Astrocyte of the cerebellum (primary cell): ENCODE measurements at regions not wholly inside any gene's neighbourhood (a gene's known extent, or its start where the extent isn't known, plus 50 kb on each side); places are given as distances from the start of the nearest gene placed in this dataset.
"Not testable (repeated sequence)": the region's sequence is repeated elsewhere in the genome, so short reads cannot be mapped to it uniquely, and the experiment has no call there.

Experiments used
- DNase-seq: peaks from one replicate; pipeline ENCODE4 v3.0.0-alpha.2; 2011; ENCODE audit warnings: low read depth
- H3K4me3 ChIP-seq: 2 replicates; pipeline ENCODE4 v1.5.1; 2011; ENCODE audit warnings: mild to moderate bottlenecking, low read depth, low read length, moderate library complexity
- CTCF ChIP-seq: IDR thresholded peaks from 2 replicates; pipeline ENCODE4 v1.5.1; 2012; ENCODE audit warnings: low read length, low read depth, moderate library complexity, mild to moderate bottlenecking; ENCODE audit errors: missing control alignments
- in situ Hi-C: cut with HindIII; loops from 2 replicates; pipeline ENCODE4 v1.10.0; 2017; ENCODE audit warnings: low sequenced_read_pairs

DNA sequence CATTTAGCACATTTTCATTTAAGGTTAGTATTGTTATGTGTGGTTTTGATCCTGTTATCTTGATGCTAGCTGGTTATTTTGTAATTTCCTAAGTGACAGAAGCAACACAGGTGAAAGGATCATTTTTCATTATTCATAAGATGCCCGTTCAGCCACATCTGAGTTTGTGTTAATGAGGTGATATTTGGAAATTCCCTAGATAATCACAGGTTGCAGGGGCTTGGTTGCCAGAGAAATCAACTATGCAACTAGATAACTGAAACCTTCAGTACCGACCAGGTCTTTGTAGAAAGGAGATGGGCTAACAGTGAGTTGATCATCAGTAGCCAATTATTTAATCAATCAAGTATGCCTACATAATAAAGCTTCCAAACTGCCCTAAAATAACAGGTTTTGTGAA lies 121.3 kb upstream of the UFM1 start:
- no peak for TF ChIP-seq CTCF
- H3K4me3 ChIP-seq: no peak overlapping the region
- in situ Hi-C loops: no loop called here
- DNase-seq: no peak

- in situ Hi-C loops: no loop called here
- no peak for TF ChIP-seq CTCF
- no peak overlapping the region for H3K4me3 ChIP-seq
- DNase-seq: no peak
Measured at GRCh38 chr13:38226496-38226895, 123.2 kb upstream of the UFM1 start.

DNA sequence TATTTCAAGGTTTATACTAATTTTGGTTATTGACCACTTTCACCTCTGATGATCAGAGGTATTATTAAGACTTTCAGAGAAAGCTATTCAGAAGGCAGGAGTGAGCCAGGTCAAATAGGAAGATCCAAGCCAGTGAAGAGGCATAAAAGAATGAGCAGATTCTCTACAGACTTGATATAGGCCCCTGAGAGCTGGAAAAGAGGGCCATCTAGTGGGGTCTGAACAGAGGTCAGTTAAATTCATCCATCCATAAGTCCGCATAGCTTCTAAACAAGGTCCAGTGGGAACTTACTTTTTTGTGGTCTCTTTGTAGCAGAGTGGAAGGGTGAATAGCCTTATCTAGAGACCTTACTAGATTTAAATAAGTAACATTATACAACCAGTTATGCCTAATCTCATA lies 126.6 kb upstream of the UFM1 start:
- no peak overlapping the region for H3K4me3 ChIP-seq
- DNase-seq: peak; percentile 32
- in situ Hi-C loops: no loop called here
- peak; percentile 50 for TF ChIP-seq CTCF

DNA sequence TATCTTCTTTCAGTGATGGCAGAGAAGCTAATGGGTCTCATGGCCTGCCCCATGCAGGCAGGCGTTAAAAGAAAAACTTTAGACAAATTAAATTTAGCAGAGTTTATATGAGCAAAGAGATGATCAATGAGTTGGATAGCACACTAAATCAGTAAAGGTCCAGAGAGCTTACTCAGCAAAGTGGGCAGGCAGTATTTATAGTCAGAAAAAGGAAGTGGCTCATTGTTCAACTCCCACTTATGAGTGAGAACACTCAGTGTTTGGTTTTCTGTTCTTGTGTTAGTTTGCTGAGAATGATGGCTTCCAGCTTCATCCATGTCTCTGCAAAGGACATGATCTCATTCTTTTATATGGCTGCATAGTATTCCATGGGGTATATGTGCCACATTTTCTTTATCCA lies 128.5 kb upstream of the UFM1 start:
- in situ Hi-C loops: not testable (repeated sequence)

DNA sequence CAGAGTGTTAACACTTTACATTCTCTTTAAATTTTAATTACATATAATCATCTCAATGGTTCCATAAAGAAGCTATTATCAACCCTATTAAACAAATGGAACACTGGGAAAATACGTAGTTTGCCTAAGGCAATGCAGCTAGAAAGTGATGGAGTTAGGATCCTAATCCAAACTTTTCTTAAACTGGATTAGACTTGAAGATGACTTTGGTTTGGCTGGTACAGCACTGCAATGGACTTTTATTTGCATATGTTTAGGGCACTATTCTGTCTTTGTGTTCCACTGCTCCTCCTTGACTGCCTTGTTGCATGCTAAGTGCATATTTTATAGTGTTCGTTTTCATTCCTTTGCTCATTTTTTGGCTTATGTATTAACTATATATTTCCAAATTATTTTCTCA lies 133.5 kb upstream of the UFM1 start:
- TF ChIP-seq CTCF: no peak
- DNase-seq: no peak
- H3K4me3 ChIP-seq: no peak overlapping the region
- in situ Hi-C loops: no loop called here

More for the DNA sequence above, 128.5 kb upstream of the UFM1 start:
- H3K4me3 ChIP-seq, DNase-seq: not testable (repeated sequence)

DNA sequence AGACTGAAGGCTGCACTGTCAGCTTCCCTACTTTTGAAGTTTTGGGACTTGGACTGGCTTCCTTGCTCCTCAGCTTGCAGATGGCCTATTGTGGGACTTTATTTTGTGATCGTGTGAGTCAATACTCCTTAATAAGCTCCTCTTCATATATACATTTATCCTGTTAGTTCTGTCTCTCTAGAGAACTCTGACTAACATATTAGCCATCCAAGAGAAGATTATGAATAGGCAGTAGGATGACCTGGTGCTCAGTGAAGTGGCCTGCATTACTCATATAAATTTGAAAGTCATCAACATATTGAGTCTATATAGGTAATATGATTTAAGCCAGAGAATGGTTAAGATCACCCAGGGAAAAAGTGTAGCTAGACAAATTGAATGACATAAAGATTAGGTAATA lies 136.3 kb upstream of the UFM1 start:
- no peak for DNase-seq
- TF ChIP-seq CTCF: no peak
- in situ Hi-C loops: no loop called here
- no peak overlapping the region for H3K4me3 ChIP-seq

DNA sequence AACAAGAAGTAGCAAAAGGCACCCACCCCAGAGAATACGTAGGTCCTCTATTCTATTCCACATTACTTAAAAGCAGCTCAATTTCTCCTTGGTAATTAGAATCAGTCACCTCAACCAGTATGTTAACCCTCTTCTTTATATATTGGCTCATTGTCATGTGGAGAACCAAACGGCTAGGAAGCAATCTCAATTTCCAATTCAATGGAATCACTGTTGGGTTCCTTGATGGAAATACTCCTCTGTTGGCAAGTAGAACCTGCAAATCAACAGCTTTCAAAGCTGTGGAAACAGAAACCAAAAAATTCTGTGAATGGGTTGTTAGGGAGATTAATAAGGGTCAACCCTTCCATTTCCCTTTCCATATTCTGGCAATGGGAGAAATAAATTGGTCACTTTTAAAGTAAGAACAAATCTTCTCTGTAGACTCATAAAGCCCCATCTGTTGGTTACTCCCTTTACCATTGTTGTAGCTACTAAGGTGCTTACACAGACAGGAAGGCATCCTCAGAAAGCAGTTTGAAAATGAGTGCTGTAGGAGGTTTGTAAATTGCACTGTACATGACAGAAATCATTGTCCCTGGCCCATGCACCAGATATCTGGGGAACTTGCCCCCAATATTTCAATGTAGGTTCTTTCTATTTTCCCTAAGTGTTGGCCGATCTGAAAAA lies 138.6 kb upstream of the UFM1 start:
- in situ Hi-C loops: no loop called here
- TF ChIP-seq CTCF: no peak
- DNase-seq: no peak
- no peak overlapping the region for H3K4me3 ChIP-seq
